IPS-18a (cell line): ENCODE measurements at regions not wholly inside any gene's neighbourhood (a gene's known extent, or its start where the extent isn't known, plus 50 kb on each side); places are given as distances from the start of the nearest gene placed in this dataset.

ENCODE experiments used
- H3K27ac ChIP-seq: one replicate; pipeline ENCODE4 v1.5.1; 2013; ENCODE audit warnings: low read length
- H3K27me3 ChIP-seq: one replicate; pipeline ENCODE4 v1.6.1; 2013; ENCODE audit warnings: mild to moderate bottlenecking, low read length; ENCODE audit not compliant: control insufficient read depth, insufficient read depth
- H3K36me3 ChIP-seq: one replicate; pipeline ENCODE4 v1.6.1; 2013; ENCODE audit warnings: low read depth, low read length; ENCODE audit not compliant: control insufficient read depth
- H3K4me1 ChIP-seq: one replicate; pipeline ENCODE4 v1.6.1; 2013; ENCODE audit warnings: low read depth, low read length; ENCODE audit not compliant: control insufficient read depth
- H3K4me3 ChIP-seq: one replicate; pipeline ENCODE4 v1.5.1; 2013; ENCODE audit warnings: low read length
- H3K9ac ChIP-seq: one replicate; pipeline ENCODE4 v1.6.1; 2013; ENCODE audit warnings: mild to moderate bottlenecking, low read length, moderate library complexity
- H3K9me3 ChIP-seq: one replicate; pipeline ENCODE4 v1.6.1; 2013; ENCODE audit warnings: low read depth, low read length; ENCODE audit not compliant: control insufficient read depth

DNA sequence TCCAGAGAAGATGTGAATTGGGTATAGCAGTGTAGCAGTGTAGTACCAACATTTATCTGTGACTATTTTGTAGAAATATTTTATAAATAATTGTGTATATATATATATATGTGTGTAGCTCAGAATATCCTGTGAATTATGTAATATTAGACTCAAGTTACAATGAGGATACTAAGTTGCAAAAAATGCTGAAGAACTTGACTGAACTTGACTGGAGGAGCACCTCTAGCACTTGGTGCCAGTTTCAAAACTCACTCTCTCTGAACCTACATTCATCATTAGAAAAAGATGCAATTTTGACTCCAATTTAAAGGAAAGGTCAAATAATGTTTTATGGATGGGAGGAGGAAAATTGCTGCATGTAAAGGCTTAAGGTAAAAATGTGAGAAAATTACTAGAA lies 285.7 kb upstream of the LMO3 start:
- Histone ChIP-seq H3K4me3 (no peak overlapping the region), H3K4me1 (no peaks in the 10 kb centered on the region)

DNA sequence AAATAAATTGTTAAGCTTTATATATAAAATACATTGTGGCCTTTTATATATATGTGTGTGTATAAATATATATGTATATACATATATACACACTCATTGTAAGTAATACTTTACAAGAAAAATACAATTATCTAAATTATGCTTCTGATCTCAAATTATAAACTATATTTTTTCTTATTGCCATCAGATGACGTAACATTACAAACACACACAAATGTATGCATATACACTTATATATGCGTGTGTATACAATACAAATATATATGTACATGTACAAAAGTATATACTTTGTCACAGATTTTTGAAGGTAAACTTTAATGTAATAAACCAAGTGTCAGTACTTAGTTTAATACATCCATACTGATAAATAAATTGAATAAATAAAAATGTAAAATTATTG lies 278.9 kb upstream of the LMO3 start:
- Histone ChIP-seq H3K9ac (no peak overlapping the region), H3K27me3 (no peaks in the 10 kb centered on the region), H3K4me3 (no peak overlapping the region), H3K36me3 (no peaks in the 10 kb centered on the region), H3K9me3 (no peaks in the 10 kb centered on the region), H3K27ac (no peak overlapping the region), H3K4me1 (no peaks in the 10 kb centered on the region)

More for the DNA sequence above, 285.7 kb upstream of the LMO3 start:
- Histone ChIP-seq H3K9ac (no peak overlapping the region), H3K27me3 (no peaks in the 10 kb centered on the region), H3K27ac (no peak overlapping the region), H3K36me3 (no peaks in the 10 kb centered on the region), H3K9me3 (no peaks in the 10 kb centered on the region)

DNA sequence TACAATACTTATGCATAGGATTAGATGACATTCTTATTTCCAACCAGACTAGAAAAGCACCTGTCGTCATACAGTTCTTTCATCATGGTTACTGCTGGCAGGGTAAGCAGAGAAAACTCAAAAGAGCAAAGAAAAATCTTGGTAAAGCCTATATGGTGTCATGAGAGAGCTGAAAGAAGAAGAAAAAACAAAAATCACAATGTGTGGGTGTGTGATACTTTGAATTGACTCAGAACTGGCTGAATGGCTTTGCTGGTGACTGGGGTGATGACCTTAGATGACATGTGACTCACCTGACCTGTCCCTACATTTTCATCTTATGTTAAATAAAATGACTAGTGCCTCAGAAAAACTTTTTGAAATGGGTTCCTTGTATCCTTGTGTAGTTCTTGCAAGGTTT lies 278.1 kb upstream of the LMO3 start:
- Histone ChIP-seq H3K27ac (no peak overlapping the region), H3K4me3 (no peak overlapping the region), H3K36me3 (no peaks in the 10 kb centered on the region), H3K9ac (no peak overlapping the region), H3K9me3 (no peaks in the 10 kb centered on the region), H3K27me3 (no peaks in the 10 kb centered on the region), H3K4me1 (no peaks in the 10 kb centered on the region)

DNA sequence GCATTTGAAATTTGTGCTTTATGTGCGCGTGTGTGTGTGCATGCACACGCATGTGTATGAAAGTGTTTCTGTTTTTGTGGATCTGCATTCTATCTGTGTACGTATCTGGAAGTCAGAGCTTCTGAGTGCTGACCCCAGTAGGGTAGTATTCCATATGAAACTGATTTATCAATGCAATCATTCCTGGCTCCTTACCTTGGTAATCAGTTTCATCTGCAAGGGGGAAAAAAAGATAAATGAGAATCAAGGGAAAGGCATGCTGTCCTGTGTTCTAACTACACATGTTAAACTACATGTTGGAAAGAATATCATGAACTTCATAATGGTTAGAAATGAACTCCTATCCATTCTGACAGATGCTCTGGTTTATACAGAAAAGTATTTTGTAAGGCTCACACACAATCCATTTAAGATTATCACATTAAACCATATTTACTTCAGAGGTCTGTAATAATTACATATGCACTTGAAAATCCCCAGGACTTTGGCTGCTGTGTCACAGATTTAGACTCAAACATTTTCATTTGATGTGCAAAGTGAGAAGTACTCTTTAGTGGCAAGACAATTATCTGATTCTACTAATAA lies 276.1 kb upstream of the LMO3 start:
- no peaks in the 10 kb centered on the region for H3K27me3 ChIP-seq
- H3K9ac ChIP-seq, result no peak overlapping the region
- H3K9me3 ChIP-seq, result no peaks in the 10 kb centered on the region
- no peak overlapping the region for H3K4me3 ChIP-seq
- no peaks in the 10 kb centered on the region for H3K4me1 ChIP-seq
- no peak overlapping the region for H3K27ac ChIP-seq
- H3K36me3 ChIP-seq, result no peaks in the 10 kb centered on the region

DNA sequence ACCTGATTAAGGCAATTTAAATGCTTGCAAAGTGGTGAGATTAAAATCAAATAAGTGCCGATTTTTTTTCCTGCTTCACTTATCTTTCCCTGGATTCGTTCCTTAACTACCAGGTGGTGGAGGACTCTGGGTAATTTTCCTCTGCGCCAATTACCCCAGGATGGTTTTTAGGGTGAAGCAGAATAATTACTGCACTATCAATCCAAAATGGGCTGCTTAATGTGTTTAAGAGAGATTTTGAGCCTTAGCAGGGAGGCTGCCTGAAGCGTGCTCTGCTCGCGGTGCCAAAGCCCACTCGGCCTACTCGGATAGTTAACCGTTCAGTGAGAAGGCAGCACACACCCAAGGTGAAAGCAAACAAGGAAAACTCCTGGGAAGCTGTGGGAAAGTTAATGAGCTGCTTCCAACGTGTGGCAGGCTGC lies 274.9 kb upstream of the LMO3 start:
- no peaks in the 10 kb centered on the region for H3K4me1 ChIP-seq
- no peak overlapping the region for H3K27ac ChIP-seq
- no peaks in the 10 kb centered on the region for H3K9me3 ChIP-seq
- no peaks in the 10 kb centered on the region for H3K27me3 ChIP-seq
- no peaks in the 10 kb centered on the region for H3K36me3 ChIP-seq
- no peak overlapping the region for H3K9ac ChIP-seq
- H3K4me3 ChIP-seq, result no peak overlapping the region

DNA sequence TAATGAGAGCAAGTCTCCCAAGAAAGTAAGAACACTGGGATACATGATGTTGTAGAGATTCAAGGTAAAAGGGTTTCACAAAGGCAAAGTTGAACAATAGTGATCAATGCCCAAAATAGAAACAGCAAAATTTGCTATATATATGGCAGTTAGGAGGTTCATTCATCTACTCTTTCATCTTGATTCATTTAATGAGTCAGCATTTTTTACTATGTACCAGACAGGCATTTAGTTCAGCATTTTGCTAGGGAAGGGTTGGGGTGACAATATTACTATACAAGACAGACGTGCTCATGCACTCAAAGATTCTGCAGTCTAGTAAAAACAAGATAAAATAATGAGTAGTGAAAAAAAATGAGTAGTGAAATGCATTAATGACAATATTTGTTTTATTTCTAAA lies 264.9 kb upstream of the LMO3 start:
- Histone ChIP-seq H3K27me3 (no peaks in the 10 kb centered on the region), H3K36me3 (no peaks in the 10 kb centered on the region), H3K9me3 (no peaks in the 10 kb centered on the region)

DNA sequence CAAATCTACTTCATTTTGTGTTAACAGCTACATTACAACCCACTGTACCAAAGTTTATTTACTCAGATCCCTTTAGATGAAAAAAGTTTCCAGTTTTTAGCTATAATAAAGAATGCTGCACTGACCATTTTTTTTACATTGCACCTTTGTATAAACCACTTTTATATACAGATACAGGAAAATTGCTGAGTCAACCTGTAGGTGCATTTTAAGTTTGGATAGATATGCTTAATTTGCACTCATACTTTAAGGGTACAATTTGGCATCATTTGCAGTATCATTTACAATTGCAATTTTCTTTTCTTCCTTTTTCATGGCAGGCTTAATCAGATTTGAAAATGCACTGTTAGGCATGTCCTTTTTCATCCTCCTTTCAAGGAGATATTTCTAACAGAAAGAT lies 257.8 kb upstream of the LMO3 start:
- H3K36me3 ChIP-seq, result no peaks in the 10 kb centered on the region
- no peaks in the 10 kb centered on the region for H3K4me1 ChIP-seq
- H3K9me3 ChIP-seq, result no peaks in the 10 kb centered on the region
- H3K27ac ChIP-seq, result no peak overlapping the region
- H3K9ac ChIP-seq, result no peak overlapping the region
- H3K4me3 ChIP-seq, result no peak overlapping the region
- H3K27me3 ChIP-seq, result no peaks in the 10 kb centered on the region

More for the DNA sequence above, 264.9 kb upstream of the LMO3 start:
- H3K27ac ChIP-seq, result no peak overlapping the region
- no peak overlapping the region for H3K4me3 ChIP-seq
- no peaks in the 10 kb centered on the region for H3K4me1 ChIP-seq
- no peak overlapping the region for H3K9ac ChIP-seq

DNA sequence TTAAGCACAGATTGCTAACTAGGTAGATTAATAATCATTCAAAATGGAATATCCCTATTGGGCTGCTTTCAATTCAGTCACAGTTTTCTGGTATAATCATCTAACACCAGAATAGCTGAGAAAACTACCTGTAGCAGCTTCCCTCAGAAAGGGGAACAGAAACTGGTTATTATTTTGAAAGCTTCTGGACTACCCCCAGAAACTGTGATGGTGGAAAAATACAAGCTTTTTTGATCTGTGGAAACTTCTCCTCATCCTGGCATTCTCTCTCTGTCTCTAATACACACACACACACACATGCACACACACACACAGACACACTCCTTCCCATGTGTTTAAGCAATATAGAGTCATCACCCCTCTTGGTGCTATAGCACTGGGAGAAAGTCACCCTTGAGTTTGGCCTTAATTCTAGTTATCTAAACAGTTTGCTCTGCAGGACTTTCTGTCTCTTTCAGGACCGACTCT lies 251.5 kb upstream of the LMO3 start:
- H3K36me3 ChIP-seq, result no peaks in the 10 kb centered on the region
- H3K4me1 ChIP-seq, result no peaks in the 10 kb centered on the region
- no peak overlapping the region for H3K27ac ChIP-seq
- H3K9ac ChIP-seq, result no peak overlapping the region
- H3K4me3 ChIP-seq, result no peak overlapping the region
- no peaks in the 10 kb centered on the region for H3K27me3 ChIP-seq
- no peaks in the 10 kb centered on the region for H3K9me3 ChIP-seq

DNA sequence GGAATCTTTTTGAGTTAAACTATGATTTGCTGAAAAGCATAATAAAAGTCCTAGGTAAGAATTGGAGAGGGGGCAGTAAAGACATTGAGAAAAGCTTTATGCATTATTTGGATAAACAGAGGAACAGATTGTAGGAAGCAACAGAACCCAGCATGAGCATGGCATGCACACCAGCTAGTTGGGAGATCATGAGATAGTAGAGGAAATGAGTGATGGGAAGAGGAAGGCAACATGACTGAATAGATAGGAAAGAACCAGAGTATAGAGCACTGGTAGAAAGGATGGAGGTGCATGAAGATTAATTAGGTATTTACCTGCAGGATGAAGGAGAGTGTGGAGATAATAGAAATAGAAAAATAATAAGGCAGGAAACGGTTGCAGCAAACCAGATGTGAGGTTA lies 248.5 kb upstream of the LMO3 start:
- Histone ChIP-seq H3K4me1 (no peaks in the 10 kb centered on the region), H3K9ac (no peak overlapping the region), H3K4me3 (no peak overlapping the region), H3K36me3 (no peaks in the 10 kb centered on the region), H3K9me3 (no peaks in the 10 kb centered on the region), H3K27me3 (no peaks in the 10 kb centered on the region), H3K27ac (no peak overlapping the region)

DNA sequence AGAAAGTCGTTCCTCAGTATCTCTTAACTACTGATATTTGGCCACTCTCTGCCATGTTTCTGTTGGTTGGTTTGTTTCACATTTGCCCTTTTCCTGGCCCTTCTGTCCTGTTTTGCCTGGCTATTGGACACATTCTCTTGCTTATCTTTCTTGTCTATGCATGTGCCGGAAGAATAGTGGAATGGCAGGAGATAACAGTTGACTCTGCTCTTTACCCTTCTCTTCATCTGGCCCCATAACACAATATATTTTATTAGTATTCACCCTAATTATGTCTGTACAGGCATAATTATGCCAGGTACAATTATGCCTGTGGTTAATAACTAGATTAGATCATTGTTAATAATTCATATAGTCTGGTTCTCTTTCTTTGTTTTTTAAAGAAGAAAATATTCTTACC lies 243.5 kb upstream of the LMO3 start:
- no peaks in the 10 kb centered on the region for H3K36me3 ChIP-seq
- no peak overlapping the region for H3K9ac ChIP-seq
- H3K9me3 ChIP-seq, result no peaks in the 10 kb centered on the region
- H3K27ac ChIP-seq, result no peak overlapping the region
- H3K4me3 ChIP-seq, result no peak overlapping the region
- H3K27me3 ChIP-seq, result no peaks in the 10 kb centered on the region
- no peaks in the 10 kb centered on the region for H3K4me1 ChIP-seq

DNA sequence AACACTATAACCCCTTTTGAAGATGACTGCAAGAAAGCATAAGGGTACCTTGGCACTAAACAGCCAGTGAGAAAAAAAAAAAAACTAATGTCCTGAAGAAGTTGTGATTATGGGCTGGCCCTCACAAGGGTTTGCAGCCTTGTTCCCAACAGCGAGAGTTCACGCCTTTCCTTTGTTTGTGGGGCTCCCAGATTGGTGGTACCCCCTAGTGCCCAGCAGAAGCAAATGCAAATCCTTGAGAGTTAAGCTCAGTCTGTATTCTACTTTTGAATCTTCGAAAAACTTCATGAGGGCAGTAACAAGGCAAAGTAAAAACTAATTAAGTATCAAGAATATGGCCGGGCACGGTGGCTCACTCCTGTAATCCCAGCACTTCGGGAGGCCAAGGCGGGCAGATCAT lies 238.9 kb upstream of the LMO3 start:
- Histone ChIP-seq H3K27ac (no peak overlapping the region), H3K9me3 (no peaks in the 10 kb centered on the region), H3K4me3 (no peak overlapping the region), H3K4me1 (no peaks in the 10 kb centered on the region), H3K9ac (no peak overlapping the region), H3K27me3 (no peaks in the 10 kb centered on the region), H3K36me3 (no peaks in the 10 kb centered on the region)

DNA sequence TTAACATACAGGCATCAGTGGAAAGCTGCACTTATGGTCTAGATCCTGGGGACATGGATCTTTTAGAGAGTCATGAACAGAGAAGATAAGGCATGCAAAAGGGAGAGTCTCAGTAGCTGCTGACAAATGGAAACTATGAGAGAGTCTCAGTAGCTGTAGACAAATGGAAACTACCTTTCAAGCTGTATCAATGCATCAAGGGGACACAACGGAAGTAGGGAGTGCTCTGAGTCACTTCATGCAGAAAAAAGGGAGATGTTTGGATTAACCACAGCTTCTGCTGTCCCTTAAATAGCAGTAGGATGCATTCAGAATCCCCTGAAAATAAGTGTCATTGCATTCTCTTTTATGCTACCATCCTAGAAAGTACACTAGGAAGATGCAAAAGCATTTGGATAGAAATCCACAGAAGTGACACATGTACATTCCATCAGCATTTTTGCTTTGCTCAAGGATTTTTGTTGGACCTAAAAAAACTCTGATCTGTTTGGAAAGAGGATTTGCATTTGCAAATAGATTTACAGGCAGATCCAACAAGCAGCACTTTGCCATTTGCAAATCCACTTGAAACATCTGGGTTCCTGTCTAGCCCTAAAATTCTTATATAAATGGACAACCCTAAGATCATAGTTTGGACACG lies 227.5 kb upstream of the LMO3 start:
- Histone ChIP-seq H3K9me3 (no peaks in the 10 kb centered on the region), H3K36me3 (no peaks in the 10 kb centered on the region), H3K27me3 (no peaks in the 10 kb centered on the region), H3K9ac (no peak overlapping the region), H3K4me3 (no peak overlapping the region), H3K27ac (no peak overlapping the region), H3K4me1 (peaks cover 10% of the 10 kb centered on the region)
